Endometrium (tissue), 2 donors: ENCODE measurements at regions not wholly inside any gene's neighbourhood (a gene's known extent, or its start where the extent isn't known, plus 50 kb on each side); places are given as distances from the start of the nearest gene placed in this dataset.
"Not testable (repeated sequence)": the region's sequence is repeated elsewhere in the genome, so short reads cannot be mapped to it uniquely, and the experiment has no call there.

Source experiments
- FAIRE-seq: peaks from 2 replicates; lab custom pipeline; 2012; peaks lifted over from hg19 to GRCh38; lab: Jason Lieb, UNC
- donor health status: control.
- donor health status: control.

DNA sequence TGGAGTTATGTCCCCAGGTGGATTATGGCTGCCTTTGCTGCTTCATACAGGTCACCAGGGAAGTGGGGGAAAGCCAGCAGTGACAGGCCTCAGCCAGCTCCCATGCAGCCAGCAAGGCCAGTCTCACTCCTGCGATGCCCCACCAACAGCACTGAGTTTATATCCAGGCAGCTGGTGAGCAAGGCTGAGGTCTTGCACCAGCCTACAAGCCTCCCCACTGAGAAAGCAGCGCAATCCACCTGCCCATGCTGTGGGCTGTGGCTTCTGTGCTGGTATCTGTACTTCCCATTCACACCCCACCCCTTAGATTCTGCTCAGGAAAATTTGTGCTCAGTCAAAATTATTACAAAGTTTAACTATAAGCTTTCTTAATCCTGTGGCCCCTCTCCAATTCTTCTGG is 153.5 kb downstream of the HHIP start:
- FAIRE-seq = no peak

DNA sequence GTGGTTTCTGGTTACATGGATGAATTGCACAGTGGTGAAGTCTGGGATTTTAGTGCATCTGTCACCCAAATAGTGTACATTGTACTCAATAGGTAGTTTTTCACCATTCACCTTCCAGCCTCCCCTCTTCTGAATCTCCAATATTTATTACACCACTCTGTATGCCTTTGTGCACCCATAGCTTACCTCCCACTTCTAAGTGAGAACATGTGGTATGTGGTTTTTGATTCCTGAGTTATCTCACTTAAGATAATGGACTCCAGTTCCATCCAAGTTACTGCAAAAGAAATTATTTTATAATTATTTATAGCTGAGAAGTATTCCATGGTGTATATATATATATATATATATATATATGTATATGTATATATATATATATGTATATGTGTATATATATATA is 155.8 kb downstream of the HHIP start:
- no peak for FAIRE-seq

GRCh38 chr4:144808034-144808433 is 162.1 kb downstream of the HHIP start:
- no peak for FAIRE-seq

- FAIRE-seq = no peak
Observed at GRCh38 chr4:144809056-144809640, 163.2 kb downstream of the HHIP start.

- no peak for FAIRE-seq
Observed at GRCh38 chr4:144816668-144817067, 170.7 kb downstream of the HHIP start.

- FAIRE-seq = no peak
Observed at GRCh38 chr4:144817081-144817480, 171.1 kb downstream of the HHIP start.

GRCh38 chr4:144818136-144818535 is 172.2 kb downstream of the HHIP start:
- FAIRE-seq = no peak

DNA sequence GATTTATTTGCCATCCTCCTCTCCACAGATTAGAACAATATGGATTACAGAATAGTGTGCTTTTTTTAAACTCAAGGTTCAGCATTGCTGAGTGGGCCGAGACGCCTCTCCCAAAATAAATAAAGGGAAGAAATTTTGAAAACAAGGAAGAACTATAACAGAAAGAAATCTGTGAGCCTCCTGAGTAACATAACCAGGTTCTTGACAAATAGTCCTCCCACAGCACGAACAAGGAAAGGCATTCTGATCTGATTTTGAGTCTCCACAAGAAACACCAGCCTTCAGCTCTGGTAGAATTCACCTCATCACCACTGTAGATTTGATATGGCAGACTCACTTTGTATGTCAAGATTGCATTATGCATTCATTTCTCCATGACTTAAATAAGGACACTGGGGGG is 173.6 kb downstream of the HHIP start:
- FAIRE-seq = peak; percentile 94

GRCh38 chr4:144820011-144820727 is 174.2 kb downstream of the HHIP start:
- FAIRE-seq = peak; percentile 21

DNA sequence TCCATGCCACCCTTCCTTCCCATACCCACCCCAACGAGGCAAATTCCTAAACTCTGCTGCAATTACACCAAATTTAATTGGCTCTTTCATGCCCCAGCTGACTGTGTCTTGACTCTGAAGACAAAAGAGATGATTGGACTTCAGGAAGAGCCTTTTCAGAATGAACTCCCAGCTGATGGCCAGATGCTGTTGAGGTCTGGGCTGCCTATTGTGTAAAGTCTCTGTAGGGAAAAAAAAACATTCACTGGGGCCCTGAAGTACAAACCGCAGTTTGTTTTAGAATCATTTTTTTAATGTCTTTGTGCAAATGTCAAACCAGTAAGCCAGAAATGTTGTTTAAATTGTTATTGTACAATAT is 174.8 kb downstream of the HHIP start:
- FAIRE-seq = peak; percentile 99

- FAIRE-seq = peak; percentile 92
Observed at GRCh38 chr4:144831971-144832370, 186.0 kb downstream of the HHIP start.

DNA sequence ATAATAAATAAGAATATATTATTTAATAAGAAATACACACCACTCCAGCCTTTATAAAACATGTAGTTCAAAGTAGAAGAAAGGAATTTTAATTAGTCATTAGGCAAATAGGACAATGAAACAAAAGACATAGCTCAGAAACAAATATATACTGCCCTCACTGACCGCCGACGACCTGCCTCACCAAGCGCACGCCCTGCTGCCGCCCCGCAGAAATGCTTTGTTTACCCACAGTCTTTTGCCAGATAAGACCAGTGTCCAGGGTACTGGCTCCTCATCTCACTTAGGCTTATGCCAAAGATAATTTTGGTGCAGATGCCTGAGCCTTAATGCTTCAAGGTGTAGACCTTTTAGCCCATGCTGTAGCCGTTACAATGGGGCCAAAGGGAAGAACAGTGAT is 199.5 kb downstream of the HHIP start:
- FAIRE-seq = no peak

DNA sequence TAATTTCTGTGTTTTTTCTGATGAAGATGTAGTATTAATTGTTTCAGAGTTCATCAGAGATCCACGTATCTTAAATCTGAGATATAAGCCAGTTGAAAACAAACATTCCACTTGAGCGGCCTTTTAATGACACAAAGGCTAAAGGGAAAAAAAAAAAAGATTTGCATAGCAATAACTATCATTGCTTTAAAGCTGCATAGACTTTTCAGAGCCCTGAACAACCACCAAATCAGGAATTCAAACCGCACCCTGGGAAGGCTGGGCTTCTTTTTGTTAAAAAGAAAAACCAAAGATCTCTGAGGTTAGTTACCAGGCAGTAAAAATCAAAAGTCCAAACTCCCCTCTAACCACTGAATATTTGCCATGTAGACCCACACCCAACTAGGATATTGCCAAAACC is 206.0 kb downstream of the HHIP start:
- no peak for FAIRE-seq

DNA sequence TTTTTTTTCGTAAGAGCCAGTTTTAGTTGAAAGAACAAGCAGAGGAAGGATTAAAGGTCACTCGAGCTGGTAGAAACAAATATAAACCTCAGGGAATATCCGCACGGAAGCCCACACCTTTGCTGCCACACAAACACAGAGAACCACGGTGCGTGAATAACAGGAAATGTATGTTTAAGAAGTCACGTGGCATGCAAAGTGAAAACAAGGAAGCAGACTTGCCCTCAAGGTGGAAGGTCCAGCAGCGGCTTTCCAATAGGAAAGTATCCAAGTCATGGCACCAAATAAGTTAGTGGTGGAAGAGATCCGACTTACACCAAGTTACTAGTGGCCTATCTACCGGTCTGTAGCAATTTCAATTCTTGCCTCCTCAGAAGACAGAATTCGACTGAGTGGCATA is 215.5 kb downstream of the HHIP start:
- FAIRE-seq = no peak

- no peak for FAIRE-seq
Observed at GRCh38 chr4:144862210-144862609, 216.3 kb downstream of the HHIP start.

DNA sequence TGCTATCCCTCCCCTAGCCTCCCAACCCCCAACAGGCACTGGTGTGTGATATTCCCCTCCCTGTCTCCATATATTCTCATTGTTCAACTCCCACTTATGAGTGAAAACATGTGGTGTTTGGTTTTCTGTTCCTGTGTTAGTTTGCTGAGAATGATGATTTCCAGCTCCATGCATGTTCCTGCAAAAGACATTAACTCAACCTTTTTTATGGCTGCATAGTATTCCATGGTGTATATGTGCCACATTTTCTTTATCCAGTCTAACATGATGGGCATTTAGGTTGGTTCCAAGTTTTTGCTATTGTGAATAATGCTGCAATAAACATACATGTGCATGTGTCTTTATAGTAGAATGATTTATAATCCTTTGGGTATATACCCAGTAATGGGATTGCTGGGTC is 218.9 kb downstream of the HHIP start:
- FAIRE-seq = not testable (repeated sequence)

DNA sequence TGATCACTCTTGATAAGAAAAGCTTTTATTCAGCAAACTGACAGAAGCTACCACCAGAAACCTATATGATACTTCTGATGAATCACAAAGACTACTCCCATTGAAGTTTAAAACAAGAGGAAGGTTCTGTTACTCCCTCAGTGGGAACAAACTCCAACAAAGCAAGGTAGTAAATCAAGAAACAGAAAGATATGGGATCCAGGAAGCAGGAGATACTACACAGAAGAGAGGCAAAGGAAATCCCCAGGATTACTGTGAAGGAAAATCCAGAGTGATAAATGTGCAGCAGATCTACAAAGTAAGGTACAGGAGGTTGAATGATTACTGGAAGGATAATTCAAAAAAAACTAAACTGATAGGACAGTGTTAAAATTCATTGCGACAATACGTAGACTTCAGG is 222.4 kb downstream of the HHIP start:
- FAIRE-seq = no peak

DNA sequence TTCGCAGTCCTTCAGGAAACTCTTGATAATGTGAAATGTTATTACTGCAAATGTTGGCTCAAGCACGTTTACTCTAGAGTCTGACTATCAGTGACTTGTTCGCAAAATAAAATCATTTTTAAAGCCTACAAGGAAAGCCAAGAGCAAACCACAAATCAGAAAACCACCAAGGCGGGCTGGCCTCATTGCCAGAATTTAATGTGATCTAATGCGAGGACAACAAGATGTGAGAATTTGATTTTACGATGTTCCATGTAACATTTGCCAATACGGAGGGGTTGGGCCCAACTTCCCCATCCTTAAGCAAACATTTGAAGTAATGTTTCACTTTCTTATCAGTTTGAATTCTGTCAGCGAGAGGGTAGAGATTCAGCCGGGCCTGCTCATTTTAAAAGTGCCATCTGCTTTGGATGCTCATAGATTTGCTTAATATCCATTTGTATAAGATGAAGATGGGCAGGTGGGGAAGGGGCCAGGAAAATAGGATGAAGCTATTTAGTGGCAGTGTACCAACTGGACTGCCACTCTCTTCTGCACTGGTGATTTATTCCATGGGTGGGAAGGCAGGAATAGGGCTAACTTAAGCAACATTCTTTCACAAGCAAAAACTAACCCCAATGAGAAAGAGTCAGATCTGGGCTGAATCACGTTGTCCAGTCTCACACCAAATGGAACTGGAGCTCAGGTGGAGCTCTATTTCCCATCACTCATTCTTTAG is 225.3 kb downstream of the ANAPC10 start:
- peak; percentile 87 for FAIRE-seq

DNA sequence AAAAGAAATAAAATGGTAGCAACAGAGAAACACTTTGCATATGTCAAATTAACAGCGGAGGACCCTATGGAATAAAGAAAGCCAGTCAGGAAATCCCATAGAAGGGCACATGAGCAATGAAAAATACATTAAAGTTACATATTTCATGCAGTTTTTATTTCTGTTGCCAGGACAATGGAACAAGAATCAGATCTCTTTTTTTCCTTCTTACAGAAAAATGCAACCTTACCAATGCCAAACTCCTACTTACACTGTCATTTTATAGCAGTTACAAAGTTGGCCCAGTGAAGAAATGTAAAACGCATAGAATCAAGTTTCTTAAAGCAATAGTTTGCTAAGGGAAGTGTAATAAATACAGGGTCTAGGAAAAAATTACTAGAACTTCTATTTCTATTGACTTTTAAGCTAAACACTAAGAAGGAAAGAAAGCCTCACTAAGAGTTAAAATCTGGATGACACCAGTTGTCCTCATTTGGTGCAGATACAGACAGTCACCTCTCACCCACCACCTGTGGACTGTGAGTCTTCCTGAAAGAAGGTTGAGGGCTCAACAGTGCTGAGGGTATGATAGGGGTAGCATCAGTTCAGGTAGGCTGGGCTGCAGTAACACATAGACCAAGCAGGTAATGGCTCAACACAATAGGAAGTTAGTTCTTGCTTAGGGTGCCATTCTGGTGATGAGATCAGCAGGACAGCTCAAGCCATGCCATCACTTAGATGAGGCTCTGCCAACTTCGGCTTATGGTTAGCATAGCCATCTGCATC is 224.6 kb downstream of the ANAPC10 start:
- FAIRE-seq = no peak

GRCh38 chr4:144894573-144894972 is 203.4 kb downstream of the ANAPC10 start:
- no peak for FAIRE-seq

DNA sequence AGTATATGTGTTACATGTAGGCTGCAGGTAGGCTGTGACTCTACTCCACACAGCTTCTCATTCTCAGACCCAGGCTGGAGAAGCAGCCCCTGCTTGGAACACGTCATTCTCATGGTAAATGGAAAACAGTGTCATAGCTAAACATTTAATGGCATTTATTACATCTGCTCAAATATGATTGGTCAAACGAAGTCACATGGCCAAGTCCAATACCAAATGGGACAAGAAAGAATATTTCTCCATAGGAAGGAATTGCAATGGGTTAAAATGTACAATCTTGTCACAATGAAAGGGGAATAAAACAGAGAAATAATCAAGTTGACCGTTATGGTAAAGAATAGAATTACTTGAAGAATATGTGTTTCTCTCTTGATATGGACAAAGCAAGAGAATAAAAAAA is 198.6 kb downstream of the ANAPC10 start:
- FAIRE-seq = no peak

GRCh38 chr4:144901141-144901540 is 196.9 kb downstream of the ANAPC10 start:
- FAIRE-seq = no peak

- FAIRE-seq = peak; percentile 88
Observed at GRCh38 chr4:144902614-144903013, 195.4 kb downstream of the ANAPC10 start.
